Astrocyte (in vitro differentiated cells and primary cell): ENCODE measurements at regions not wholly inside any gene's neighbourhood (a gene's known extent, or its start where the extent isn't known, plus 50 kb on each side); places are given as distances from the start of the nearest gene placed in this dataset.
"Not testable (repeated sequence)": the region's sequence is repeated elsewhere in the genome, so short reads cannot be mapped to it uniquely, and the experiment has no call there.

Source experiments
- DNase-seq: peaks from one replicate; pipeline ENCODE4 v3.0.0-alpha.2; 2010; ENCODE audit warnings: low read depth
- FAIRE-seq: peaks from 2 replicates; lab custom pipeline; 2011; peaks lifted over from hg19 to GRCh38; lab: Jason Lieb, UNC
- H2AFZ ChIP-seq: 2 replicates; pipeline ENCODE4 v1.6.0; 2012; ENCODE audit warnings: low read depth, low read length, inconsistent platforms
- H3K27ac ChIP-seq: 2 replicates; pipeline ENCODE4 v1.5.1; 2011; ENCODE audit warnings: low read depth, low read length, inconsistent platforms
- H3K27me3 ChIP-seq: 2 replicates; pipeline ENCODE4 v1.6.0; 2011; ENCODE audit warnings: low read length, inconsistent platforms; ENCODE audit not compliant: insufficient read depth
- H3K36me3 ChIP-seq: 2 replicates; pipeline ENCODE4 v1.5.1; 2011; ENCODE audit warnings: low read length, inconsistent platforms; ENCODE audit not compliant: insufficient read depth
- H3K4me1 ChIP-seq: 2 replicates; pipeline ENCODE4 v1.5.1; 2011; ENCODE audit warnings: low read length, inconsistent platforms; ENCODE audit not compliant: insufficient read depth
- H3K4me2 ChIP-seq: 2 replicates; pipeline ENCODE4 v1.6.0; 2012; ENCODE audit warnings: low read length, inconsistent platforms
- H3K4me3 ChIP-seq: 2 replicates; pipeline ENCODE4 v1.5.1; 2011; ENCODE audit warnings: low read depth, mild to moderate bottlenecking, low read length, inconsistent platforms; ENCODE audit not compliant: insufficient read depth
- H3K79me2 ChIP-seq: 2 replicates; pipeline ENCODE4 v1.6.0; 2012; ENCODE audit warnings: mild to moderate bottlenecking, low read length, inconsistent platforms; ENCODE audit not compliant: insufficient read depth
- H3K9ac ChIP-seq: 2 replicates; pipeline ENCODE4 v1.6.0; 2012; ENCODE audit warnings: mild to moderate bottlenecking, low read length, inconsistent platforms
- H3K9me3 ChIP-seq: 2 replicates; pipeline ENCODE4 v1.5.1; 2012; ENCODE audit warnings: low read depth, mild to moderate bottlenecking, low read length, inconsistent platforms; ENCODE audit not compliant: insufficient read depth
- H4K20me1 ChIP-seq: 2 replicates; pipeline ENCODE4 v1.6.0; 2012; ENCODE audit warnings: low read length, inconsistent platforms; ENCODE audit not compliant: insufficient read depth
- H3K27ac Mint-ChIP-seq: one replicate; pipeline ENCODE4 v1.8.0; 2021; ENCODE audit warnings: mild to moderate bottlenecking, mixed read lengths; ENCODE audit not compliant: unreplicated experiment
- H3K27me3 Mint-ChIP-seq: one replicate; pipeline ENCODE4 v1.8.0; 2021; ENCODE audit warnings: low read depth, mixed read lengths; ENCODE audit not compliant: unreplicated experiment
- H3K36me3 Mint-ChIP-seq: one replicate; pipeline ENCODE4 v1.8.0; 2021; ENCODE audit warnings: low read depth, mixed read lengths; ENCODE audit not compliant: unreplicated experiment
- H3K4me1 Mint-ChIP-seq: one replicate; pipeline ENCODE4 v1.8.0; 2021; ENCODE audit warnings: low read depth, mixed read lengths; ENCODE audit not compliant: unreplicated experiment
- H3K4me3 Mint-ChIP-seq: one replicate; pipeline ENCODE4 v1.8.0; 2021; ENCODE audit warnings: mild to moderate bottlenecking, moderate library complexity, mixed read lengths; ENCODE audit not compliant: unreplicated experiment
- H3K9me3 Mint-ChIP-seq: one replicate; pipeline ENCODE4 v1.8.0; 2021; ENCODE audit warnings: mild to moderate bottlenecking, mixed read lengths; ENCODE audit not compliant: unreplicated experiment
- CTCF ChIP-seq: IDR thresholded peaks from 2 replicates; pipeline ENCODE4 v1.5.1; 2011; ENCODE audit warnings: low read depth, mild to moderate bottlenecking, inconsistent platforms, low read length, moderate library complexity; ENCODE audit not compliant: insufficient read depth
- EZH2 ChIP-seq: IDR thresholded peaks from 2 replicates; pipeline ENCODE4 v1.6.1; 2012; ENCODE audit warnings: mild to moderate bottlenecking, low read length, inconsistent platforms; ENCODE audit not compliant: insufficient read depth

- H3K9me3 ChIP-seq: peaks cover 3% of the 10 kb centered on the region
- Mint-ChIP-seq H3K4me1 (peaks cover 2% of the 10 kb centered on the region), H3K36me3 (no peaks in the 10 kb centered on the region), H3K4me3 (no peak overlapping the region), H3K27me3 (no peaks in the 10 kb centered on the region), H3K9me3 (no peaks in the 10 kb centered on the region), H3K27ac (no peak overlapping the region)
- no peak for TF ChIP-seq CTCF
- no peak for TF ChIP-seq EZH2
- no peaks in the 10 kb centered on the region for H4K20me1 ChIP-seq
- H3K27me3 ChIP-seq: no peaks in the 10 kb centered on the region
- no peak overlapping the region for H3K9ac ChIP-seq
- DNase-seq: no peak
- H3K27ac ChIP-seq: no peak overlapping the region
- H2AFZ ChIP-seq: no peak overlapping the region
- H3K4me3 ChIP-seq: no peak overlapping the region
- H3K4me1 ChIP-seq: no peaks in the 10 kb centered on the region
- H3K36me3 ChIP-seq: no peaks in the 10 kb centered on the region
- H3K4me2 ChIP-seq: no peak overlapping the region
- H3K79me2 ChIP-seq: no peaks in the 10 kb centered on the region
- FAIRE-seq: no peak
These were observed 53.5 kb downstream of the FSCB start for GRCh38 chr14:44453433-44454171.

GRCh38 chr14:44450232-44450631, 56.9 kb downstream of the FSCB start:
- FAIRE-seq, H3K27ac ChIP-seq, H3K9me3 ChIP-seq, H3K79me2 ChIP-seq, H4K20me1 ChIP-seq, DNase-seq, H3K4me1 ChIP-seq, H3K27me3 ChIP-seq, H3K27me3 Mint-ChIP-seq, H3K27ac Mint-ChIP-seq, H3K4me3 ChIP-seq, H2AFZ ChIP-seq, H3K4me2 ChIP-seq, H3K9me3 Mint-ChIP-seq, H3K36me3 ChIP-seq, H3K4me3 Mint-ChIP-seq, H3K9ac ChIP-seq, H3K36me3 Mint-ChIP-seq: not testable (repeated sequence)
- peaks cover 11% of the 10 kb centered on the region for H3K4me1 Mint-ChIP-seq

- Histone ChIP-seq H3K4me1 (no peaks in the 10 kb centered on the region), H3K9me3 (peaks cover 3% of the 10 kb centered on the region), H4K20me1 (no peaks in the 10 kb centered on the region), H3K79me2 (no peaks in the 10 kb centered on the region), H3K4me2 (no peak overlapping the region), H2AFZ (no peak overlapping the region), H3K36me3 (no peaks in the 10 kb centered on the region), H3K27me3 (no peaks in the 10 kb centered on the region), H3K27ac (no peak overlapping the region), H3K9ac (no peak overlapping the region), H3K4me3 (no peak overlapping the region)
- Mint-ChIP-seq H3K27ac (no peak overlapping the region), H3K9me3 (no peaks in the 10 kb centered on the region), H3K4me3 (no peak overlapping the region), H3K36me3 (no peaks in the 10 kb centered on the region), H3K4me1 (peaks cover 11% of the 10 kb centered on the region), H3K27me3 (no peaks in the 10 kb centered on the region)
- no peak for TF ChIP-seq EZH2
- no peak for TF ChIP-seq CTCF
- DNase-seq: no peak
- no peak for FAIRE-seq
These were observed 57.4 kb downstream of the FSCB start for GRCh38 chr14:44449680-44450079.
